ENCODE measurements at regions not wholly inside any gene's neighbourhood (a gene's known extent, or its start where the extent isn't known, plus 50 kb on each side); places are given as distances from the start of the nearest gene placed in this dataset.

DNA sequence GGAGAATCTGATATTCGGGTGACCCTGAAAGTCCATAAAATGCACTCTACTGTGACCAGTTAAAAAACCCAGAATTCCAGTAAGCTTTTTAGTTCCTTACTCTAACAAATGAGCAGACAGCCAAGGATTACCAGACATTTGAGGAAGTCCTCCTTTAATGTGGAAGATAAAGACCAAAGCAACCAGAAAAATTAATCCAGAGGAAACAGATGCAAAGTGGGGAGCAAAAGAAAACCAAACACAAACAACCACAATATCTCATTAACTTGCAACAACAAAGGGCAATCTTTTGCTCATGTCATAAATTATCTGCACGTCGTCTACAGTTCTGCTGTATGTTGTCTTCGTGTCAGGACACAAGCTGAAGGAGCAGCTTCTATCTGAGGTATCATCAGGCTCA lies 164.4 kb downstream of the PJA1 start (continued):
- TF ChIP-seq ZNF18 (tag by site-specific recombination; IDR thresholded peaks at IDR 0.05), result no peak
- no peak for TF ChIP-seq CTCF (tag by site-specific recombination; IDR thresholded peaks at IDR 0.05)
- no peak for TF ChIP-seq MYNN (tag by site-specific recombination; IDR thresholded peaks at IDR 0.05; ENCODE audit: borderline replicate concordance)
- TF ChIP-seq SCRT2 (tag by site-specific recombination; IDR thresholded peaks at IDR 0.05), result no peak
- TF ChIP-seq ZNF645 (tag by site-specific recombination; IDR thresholded peaks at IDR 0.05), result no peak
- no peak for TF ChIP-seq ZNF211 (tag by site-specific recombination; IDR thresholded peaks at IDR 0.05; ENCODE audit: low read depth)
- no peak for TF ChIP-seq ZNF184 (tag by site-specific recombination; IDR thresholded peaks at IDR 0.05)
- no peak for TF ChIP-seq REPIN1 (tag by site-specific recombination; IDR thresholded peaks at IDR 0.05; ENCODE audit: low read depth)
- no peak for TF ChIP-seq ZNF121 (tag by site-specific recombination; IDR thresholded peaks at IDR 0.05)

GRCh38 chrX:68999931-69000330 lies 165.3 kb downstream of the PJA1 start:
- Histone ChIP-seq H3K27ac (ENCODE audit: extremely low read depth, low read depth, low read length) (no peak overlapping the region), H3K9me3 (ENCODE audit: control insufficient read depth, insufficient read depth, low read depth, low read length) (no peaks in the 10 kb centered on the region), H3K4me3 (ENCODE audit: low read depth, low read length) (no peak overlapping the region), H3K36me3 (ENCODE audit: control insufficient read depth in 2 of 2, insufficient read depth in 1 of 2, low read length in 2 of 2) (no peaks in the 10 kb centered on the region), H3K4me1 (ENCODE audit: control insufficient read depth, insufficient read depth, low read length) (no peaks in the 10 kb centered on the region)
- no peak for TF ChIP-seq ZNF18 (tag by site-specific recombination; IDR thresholded peaks at IDR 0.05)
- POLR2A ChIA-PET, result no interaction called here
- CTCF ChIA-PET, result no interaction called here

- Histone ChIP-seq H3K4me1 (ENCODE audit: control insufficient read depth, insufficient read depth, low read length) (no peaks in the 10 kb centered on the region), H3K36me3 (ENCODE audit: control insufficient read depth in 2 of 2, insufficient read depth in 1 of 2, low read length in 2 of 2) (no peaks in the 10 kb centered on the region), H3K9me3 (ENCODE audit: control insufficient read depth, insufficient read depth, low read depth, low read length) (no peaks in the 10 kb centered on the region), H3K27ac (ENCODE audit: extremely low read depth, low read depth, low read length) (no peak overlapping the region), H3K4me3 (ENCODE audit: low read depth, low read length) (no peak overlapping the region)
- ChIA-PET CTCF (no interaction called here), POLR2A (no interaction called here)
- TF ChIP-seq, protein P1, sequence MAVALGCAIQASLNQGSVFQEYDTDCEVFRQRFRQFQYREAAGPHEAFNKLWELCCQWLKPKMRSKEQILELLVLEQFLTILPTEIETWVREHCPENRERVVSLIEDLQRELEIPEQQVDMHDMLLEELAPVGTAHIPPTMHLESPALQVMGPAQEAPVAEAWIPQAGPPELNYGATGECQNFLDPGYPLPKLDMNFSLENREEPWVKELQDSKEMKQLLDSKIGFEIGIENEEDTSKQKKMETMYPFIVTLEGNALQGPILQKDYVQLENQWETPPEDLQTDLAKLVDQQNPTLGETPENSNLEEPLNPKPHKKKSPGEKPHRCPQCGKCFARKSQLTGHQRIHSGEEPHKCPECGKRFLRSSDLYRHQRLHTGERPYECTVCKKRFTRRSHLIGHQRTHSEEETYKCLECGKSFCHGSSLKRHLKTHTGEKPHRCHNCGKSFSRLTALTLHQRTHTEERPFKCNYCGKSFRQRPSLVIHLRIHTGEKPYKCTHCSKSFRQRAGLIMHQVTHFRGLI (tag by site-specific recombination; IDR thresholded peaks at IDR 0.05), result no peak
- TF ChIP-seq KLF8 (tag by site-specific recombination; IDR thresholded peaks at IDR 0.05) (no peak), ZNF280D (tag by site-specific recombination; IDR thresholded peaks at IDR 0.05) (no peak), ZNF785 (tag by site-specific recombination; IDR thresholded peaks at IDR 0.05) (no peak), ZNF175 (tag by site-specific recombination; IDR thresholded peaks at IDR 0.05) (no peak), ZNF600 (tag by site-specific recombination; IDR thresholded peaks at IDR 0.05) (no peak), ZNF837 (tag by site-specific recombination; IDR thresholded peaks at IDR 0.05) (no peak), ZNF221 (tag by site-specific recombination; IDR thresholded peaks at IDR 0.05; ENCODE audit: borderline replicate concordance) (no peak)
- TF ChIP-seq, protein P2, sequence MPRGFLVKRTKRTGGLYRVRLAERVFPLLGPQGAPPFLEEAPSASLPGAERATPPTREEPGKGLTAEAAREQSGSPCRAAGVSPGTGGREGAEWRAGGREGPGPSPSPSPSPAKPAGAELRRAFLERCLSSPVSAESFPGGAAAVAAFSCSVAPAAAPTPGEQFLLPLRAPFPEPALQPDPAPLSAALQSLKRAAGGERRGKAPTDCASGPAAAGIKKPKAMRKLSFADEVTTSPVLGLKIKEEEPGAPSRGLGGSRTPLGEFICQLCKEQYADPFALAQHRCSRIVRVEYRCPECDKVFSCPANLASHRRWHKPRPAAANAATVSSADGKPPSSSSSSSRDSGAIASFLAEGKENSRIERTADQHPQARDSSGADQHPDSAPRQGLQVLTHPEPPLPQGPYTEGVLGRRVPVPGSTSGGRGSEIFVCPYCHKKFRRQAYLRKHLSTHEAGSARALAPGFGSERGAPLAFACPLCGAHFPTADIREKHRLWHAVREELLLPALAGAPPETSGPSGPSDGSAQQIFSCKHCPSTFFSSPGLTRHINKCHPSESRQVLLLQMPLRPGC (tag by site-specific recombination; IDR thresholded peaks at IDR 0.05), result no peak
- TF ChIP-seq, protein P3, sequence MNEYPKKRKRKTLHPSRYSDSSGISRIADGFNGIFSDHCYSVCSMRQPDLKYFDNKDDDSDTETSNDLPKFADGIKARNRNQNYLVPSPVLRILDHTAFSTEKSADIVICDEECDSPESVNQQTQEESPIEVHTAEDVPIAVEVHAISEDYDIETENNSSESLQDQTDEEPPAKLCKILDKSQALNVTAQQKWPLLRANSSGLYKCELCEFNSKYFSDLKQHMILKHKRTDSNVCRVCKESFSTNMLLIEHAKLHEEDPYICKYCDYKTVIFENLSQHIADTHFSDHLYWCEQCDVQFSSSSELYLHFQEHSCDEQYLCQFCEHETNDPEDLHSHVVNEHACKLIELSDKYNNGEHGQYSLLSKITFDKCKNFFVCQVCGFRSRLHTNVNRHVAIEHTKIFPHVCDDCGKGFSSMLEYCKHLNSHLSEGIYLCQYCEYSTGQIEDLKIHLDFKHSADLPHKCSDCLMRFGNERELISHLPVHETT (tag by site-specific recombination; IDR thresholded peaks at IDR 0.05), result no peak
Observed at GRCh38 chrX:68999356-68999755, 165.9 kb downstream of the PJA1 start.

All from HEK293 (cell line).